BE2C (cell line): ENCODE measurements at regions not wholly inside any gene's neighbourhood (a gene's known extent, or its start where the extent isn't known, plus 50 kb on each side); places are given as distances from the start of the nearest gene placed in this dataset.
"Not testable (repeated sequence)": the region's sequence is repeated elsewhere in the genome, so short reads cannot be mapped to it uniquely, and the experiment has no call there.

Source experiments
- DNase-seq: peaks from one replicate; pipeline ENCODE4 v3.0.0-alpha.2; 2020
- H3K27me3 ChIP-seq: fragments of 250-450 bp; sonication (Bioruptor Pico); 2 replicates; pipeline ENCODE4 v1.5.1; 2020; ENCODE audit warnings: mild to moderate bottlenecking
- H3K36me3 ChIP-seq: fragments of 250-450 bp; sonication (Bioruptor Pico); 2 replicates; pipeline ENCODE4 v1.5.1; 2020; ENCODE audit warnings: mild to moderate bottlenecking
- H3K4me1 ChIP-seq: fragments of 250-450 bp; sonication (Bioruptor Pico); 2 replicates; pipeline ENCODE4 v1.5.1; 2020
- H3K4me3 ChIP-seq: 2 replicates; pipeline ENCODE4 v1.5.1; 2011; ENCODE audit warnings: low read depth, low read length
- H3K9me3 ChIP-seq: fragments of 250-450 bp; sonication (Bioruptor Pico); 2 replicates; pipeline ENCODE4 v1.5.1; 2020
- CTCF ChIP-seq: IDR thresholded peaks from 2 replicates; pipeline ENCODE4 v1.5.1; 2012; ENCODE audit warnings: mild to moderate bottlenecking, low read depth, low read length

GRCh38 chr5:163339148-163339547 is 98.2 kb upstream of the CCNG1 start:
- DNase-seq: no peak
- TF ChIP-seq CTCF: no peak
- H3K36me3 ChIP-seq: no peaks in the 10 kb centered on the region

GRCh38 chr5:163340378-163340777 is 97.0 kb upstream of the CCNG1 start:
- not testable (repeated sequence) for DNase-seq

More at GRCh38 chr5:163339148-163339547, 98.2 kb upstream of the CCNG1 start:
- no peaks in the 10 kb centered on the region for H3K27me3 ChIP-seq
- H3K4me3 ChIP-seq: no peak overlapping the region
- no peaks in the 10 kb centered on the region for H3K9me3 ChIP-seq
- no peaks in the 10 kb centered on the region for H3K4me1 ChIP-seq

DNA sequence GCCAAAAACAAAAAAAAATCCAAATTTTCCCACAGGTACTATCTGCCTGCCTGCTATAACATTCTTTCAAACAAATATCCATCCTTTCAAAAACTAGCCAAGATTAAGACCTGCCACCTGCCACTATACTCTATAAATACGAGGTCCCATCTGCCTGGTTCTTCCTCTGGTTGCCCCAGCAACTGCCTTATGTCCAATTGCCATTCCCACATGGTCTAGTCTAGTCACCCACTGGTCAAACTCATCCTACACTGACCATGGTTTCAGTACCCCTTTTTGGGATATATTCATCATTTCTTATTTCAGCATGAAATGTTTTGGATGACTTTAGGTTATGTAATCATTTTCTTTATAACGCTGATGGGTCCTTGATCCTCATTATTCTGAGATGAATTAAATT is 95.1 kb upstream of the CCNG1 start:
- no peak for TF ChIP-seq CTCF
- Histone ChIP-seq H3K36me3 (no peaks in the 10 kb centered on the region), H3K27me3 (no peaks in the 10 kb centered on the region), H3K4me3 (no peak overlapping the region), H3K9me3 (no peaks in the 10 kb centered on the region), H3K4me1 (no peaks in the 10 kb centered on the region)
- no peak for DNase-seq

More at GRCh38 chr5:163340378-163340777, 97.0 kb upstream of the CCNG1 start:
- not testable (repeated sequence) for H3K9me3 ChIP-seq, H3K27me3 ChIP-seq, H3K36me3 ChIP-seq, H3K4me1 ChIP-seq, H3K4me3 ChIP-seq

GRCh38 chr5:163345216-163345615 is 92.2 kb upstream of the CCNG1 start:
- Histone ChIP-seq H3K36me3 (no peaks in the 10 kb centered on the region), H3K9me3 (no peaks in the 10 kb centered on the region), H3K27me3 (no peaks in the 10 kb centered on the region), H3K4me1 (no peaks in the 10 kb centered on the region), H3K4me3 (no peak overlapping the region)
- DNase-seq: no peak
- no peak for TF ChIP-seq CTCF

DNA sequence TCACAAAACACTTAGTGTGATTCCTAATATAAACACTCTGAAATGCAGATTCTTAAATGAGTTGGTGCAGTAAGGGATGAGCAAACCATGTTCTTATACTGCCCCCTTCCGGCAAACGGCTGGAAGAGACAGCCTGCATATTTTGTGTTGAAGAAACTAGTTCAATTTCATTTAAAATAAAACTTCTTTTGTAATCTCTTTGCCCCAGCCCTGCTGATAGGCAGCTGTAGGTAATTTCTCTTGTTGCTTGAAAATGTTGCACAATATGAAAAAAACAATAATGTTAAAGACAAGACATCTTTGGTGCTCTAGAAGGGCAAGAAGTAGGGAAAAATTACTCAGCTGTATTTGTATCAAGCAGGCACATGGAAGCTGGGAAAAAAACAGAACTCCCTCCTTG is 89.7 kb upstream of the CCNG1 start:
- no peaks in the 10 kb centered on the region for H3K27me3 ChIP-seq
- peak; percentile 60 for DNase-seq
- no peaks in the 10 kb centered on the region for H3K36me3 ChIP-seq
- peaks cover 5% of the 10 kb centered on the region for H3K4me1 ChIP-seq
- H3K9me3 ChIP-seq: no peaks in the 10 kb centered on the region
- TF ChIP-seq CTCF: peak; percentile 90
- H3K4me3 ChIP-seq: no peak overlapping the region

DNA sequence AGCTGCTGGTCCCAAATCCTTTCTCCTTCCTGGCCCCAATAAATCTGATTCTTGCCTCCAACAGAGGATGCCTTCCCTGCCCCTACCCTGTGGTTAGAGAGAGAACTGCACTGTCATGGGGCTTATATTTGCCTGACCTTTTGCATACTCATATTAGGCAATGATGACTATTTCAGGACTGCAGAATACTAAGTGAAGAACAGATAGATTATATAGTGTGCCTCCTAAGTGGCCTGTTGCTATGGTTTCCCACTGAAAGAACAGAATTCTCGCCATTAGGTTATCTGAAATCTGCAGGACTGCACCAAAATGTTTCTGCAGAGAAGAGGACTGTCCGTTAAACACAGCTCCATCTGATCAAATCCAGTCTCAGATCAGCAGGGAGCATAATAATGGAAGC is 87.3 kb upstream of the CCNG1 start:
- Histone ChIP-seq H3K27me3 (no peaks in the 10 kb centered on the region), H3K9me3 (no peaks in the 10 kb centered on the region), H3K4me3 (no peak overlapping the region), H3K4me1 (peaks cover 5% of the 10 kb centered on the region), H3K36me3 (no peaks in the 10 kb centered on the region)
- DNase-seq: peak; percentile 45
- peak; percentile 51 for TF ChIP-seq CTCF

DNA sequence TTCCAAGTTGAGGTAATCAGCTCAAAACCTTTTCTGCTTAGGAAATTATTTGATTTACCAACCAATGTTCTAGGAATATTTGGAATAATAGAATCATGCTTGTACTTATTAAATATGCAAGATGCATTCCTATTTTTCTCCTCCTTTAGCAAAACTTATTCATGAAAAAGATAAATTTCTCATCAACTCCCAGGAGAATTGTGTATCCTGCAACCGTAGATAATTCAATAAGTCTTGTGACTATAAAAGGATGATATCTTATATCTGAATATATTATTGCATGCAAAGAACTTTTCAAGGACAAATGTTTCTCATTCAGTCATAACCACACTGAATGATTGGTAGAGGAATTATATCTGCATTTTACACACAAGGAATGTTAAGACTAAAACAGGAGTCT is 84.9 kb upstream of the CCNG1 start:
- Histone ChIP-seq H3K4me3 (no peak overlapping the region), H3K27me3 (no peaks in the 10 kb centered on the region), H3K36me3 (no peaks in the 10 kb centered on the region), H3K9me3 (no peaks in the 10 kb centered on the region), H3K4me1 (peaks cover 7% of the 10 kb centered on the region)
- no peak for TF ChIP-seq CTCF
- no peak for DNase-seq

DNA sequence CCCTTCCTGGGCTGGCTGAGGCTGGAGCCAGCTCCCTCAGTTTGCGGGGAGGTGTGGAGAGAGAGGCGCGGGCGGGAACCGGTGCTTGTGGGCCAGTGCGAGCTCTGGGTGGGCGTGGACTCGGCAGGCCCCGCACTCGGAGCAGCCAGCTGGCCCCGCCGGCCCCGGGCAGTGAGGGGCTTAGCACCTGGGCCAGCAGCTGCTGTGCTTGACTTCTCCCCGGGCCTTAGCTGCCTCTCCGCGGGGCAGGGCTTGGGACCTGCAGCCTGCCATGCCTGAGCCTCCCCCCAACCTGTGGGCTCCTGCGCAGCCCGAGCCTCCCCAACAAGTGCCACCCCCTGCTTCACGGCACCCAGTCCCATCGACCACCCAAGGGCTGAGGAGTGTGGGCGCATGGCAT is 81.6 kb upstream of the CCNG1 start:
- not testable (repeated sequence) for H3K27me3 ChIP-seq, DNase-seq, H3K36me3 ChIP-seq, H3K4me3 ChIP-seq, H3K9me3 ChIP-seq
- H3K4me1 ChIP-seq: peaks cover 18% of the 10 kb centered on the region
